NCI-H69 (cell line): ENCODE measurements at regions not wholly inside any gene's neighbourhood (a gene's known extent, or its start where the extent isn't known, plus 50 kb on each side); places are given as distances from the start of the nearest gene placed in this dataset.
"Not testable (repeated sequence)": the region's sequence is repeated elsewhere in the genome, so short reads cannot be mapped to it uniquely, and the experiment has no call there.

ENCODE experiments used
- DNase-seq: peaks from one replicate; lab custom pipeline; 2025; lab: John Stamatoyannopoulos, UW

DNA sequence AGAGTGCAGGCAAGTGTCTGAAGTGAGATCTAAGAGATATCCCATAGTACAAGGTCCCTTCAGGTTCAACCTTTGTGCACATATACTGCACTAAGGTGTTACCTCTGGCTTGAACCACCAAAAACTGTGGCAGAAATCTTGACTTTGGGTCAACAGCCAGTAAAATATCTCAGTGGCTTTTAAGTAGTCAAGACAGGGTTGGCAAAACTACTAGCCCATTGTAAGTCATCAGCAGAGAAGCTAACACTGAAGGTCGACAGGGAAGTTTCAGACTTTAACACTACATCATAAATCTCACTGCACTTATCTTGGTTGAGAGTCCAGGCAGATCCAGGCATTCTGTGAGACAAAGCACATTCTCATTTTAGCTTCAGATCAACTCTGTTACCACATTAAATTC, 1684.7 kb downstream of the HACE1 start:
- no peak for DNase-seq

DNA sequence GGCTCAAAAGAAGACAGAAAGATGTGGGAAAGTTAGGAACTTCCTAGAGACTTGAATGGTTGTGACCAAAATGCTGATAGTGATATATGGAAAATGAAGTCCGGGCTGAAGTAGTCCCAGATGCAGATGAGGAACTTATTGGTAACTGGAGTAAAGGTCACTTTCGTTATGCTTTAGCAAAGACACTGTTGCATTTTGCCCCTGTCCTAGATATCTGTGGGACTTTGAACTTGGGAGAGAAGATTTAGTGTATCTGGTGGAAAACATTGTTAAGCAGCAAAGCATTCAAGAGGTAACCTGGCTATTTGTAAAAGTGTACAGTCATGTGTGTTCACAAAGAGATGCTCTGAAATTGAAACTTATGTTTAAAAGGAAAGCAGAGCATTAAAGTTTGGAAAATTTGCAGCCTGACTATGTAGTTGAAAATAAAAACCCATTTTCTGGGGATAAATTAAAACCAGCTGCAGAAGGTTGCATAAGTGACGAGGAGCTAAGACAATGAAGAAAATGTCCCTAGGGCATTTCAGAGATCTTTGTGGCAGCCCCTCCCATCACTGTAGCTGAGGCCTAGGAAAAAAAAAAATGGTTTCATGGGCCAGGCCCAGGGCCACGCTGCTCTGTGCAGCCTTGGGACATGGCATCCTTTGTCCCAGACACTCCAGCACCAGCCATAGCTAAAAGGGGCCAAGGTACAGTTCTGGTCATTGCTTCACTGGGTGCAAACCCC, 1692.2 kb downstream of the HACE1 start:
- DNase-seq, result no peak

DNA sequence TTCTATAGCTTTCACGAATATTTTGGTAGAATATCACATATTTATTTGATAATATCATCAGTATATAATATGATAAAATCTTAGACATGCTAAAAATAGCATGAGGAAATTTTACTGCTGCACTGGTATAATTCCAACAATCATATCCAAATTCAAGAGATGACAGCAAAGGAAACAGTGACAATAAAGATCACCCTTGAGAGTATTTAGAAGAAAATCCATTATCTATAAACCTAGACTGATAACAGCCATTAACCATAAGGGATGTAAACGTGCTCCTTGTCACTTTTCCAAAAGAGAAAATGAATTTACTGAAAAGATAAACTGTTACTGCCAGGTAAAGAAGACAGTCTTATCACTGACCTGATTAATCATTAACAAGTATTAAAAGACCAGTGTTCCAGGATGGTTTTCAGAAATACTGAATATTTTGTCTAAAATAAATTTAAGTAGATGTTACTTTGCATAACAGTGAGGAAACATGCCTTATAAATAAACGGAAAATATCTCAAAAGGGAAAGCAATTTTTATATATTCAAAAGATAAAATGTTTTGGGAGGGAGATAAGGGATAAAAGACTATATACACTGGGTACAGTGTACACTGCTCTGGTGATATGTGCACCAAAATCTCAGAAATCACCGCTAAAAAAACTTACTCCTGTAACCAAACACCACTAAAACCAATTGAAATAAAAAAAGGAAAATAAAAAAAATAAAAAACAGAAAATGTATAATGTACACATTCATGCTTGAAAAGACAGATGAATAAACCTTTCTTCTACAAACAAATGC, 1704.7 kb downstream of the HACE1 start:
- DNase-seq, result no peak

DNA sequence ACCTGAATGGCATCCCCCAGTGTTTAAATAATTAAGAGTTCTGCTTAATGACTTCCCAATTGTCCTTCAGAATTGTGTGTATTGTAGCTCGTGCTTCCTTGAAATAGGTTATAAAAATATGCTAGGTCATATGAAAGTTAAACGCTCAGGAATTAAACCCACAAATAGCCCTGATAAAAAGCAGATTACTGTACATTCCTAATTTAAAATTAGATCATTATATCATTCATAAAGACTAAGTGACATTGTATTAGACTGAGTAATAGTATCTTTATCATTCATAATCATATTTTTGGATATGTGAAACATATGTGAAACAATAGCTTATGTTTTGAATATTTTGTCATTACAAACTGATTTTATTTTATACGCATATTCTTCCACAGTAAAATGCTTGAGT, 1706.7 kb downstream of the HACE1 start:
- no peak for DNase-seq

DNA sequence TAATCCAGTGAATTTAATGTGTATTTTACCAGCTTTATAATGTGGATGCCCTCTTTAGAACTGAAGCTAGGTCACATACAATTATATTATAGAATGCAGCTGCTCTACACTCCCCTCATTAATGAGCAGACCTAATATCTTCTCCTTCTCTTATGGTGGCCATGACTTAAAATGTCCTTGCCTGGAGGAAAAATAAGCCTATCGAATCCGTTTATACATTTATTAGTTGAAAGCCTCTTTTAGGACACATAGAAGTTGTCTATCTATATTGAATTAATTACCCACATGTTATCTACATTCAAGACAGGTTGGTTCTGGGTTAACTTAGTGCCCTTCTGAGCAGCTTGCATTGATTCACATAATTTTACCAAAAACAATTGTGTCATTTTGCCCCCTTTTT, 1716.8 kb downstream of the HACE1 start:
- DNase-seq, result no peak

DNA sequence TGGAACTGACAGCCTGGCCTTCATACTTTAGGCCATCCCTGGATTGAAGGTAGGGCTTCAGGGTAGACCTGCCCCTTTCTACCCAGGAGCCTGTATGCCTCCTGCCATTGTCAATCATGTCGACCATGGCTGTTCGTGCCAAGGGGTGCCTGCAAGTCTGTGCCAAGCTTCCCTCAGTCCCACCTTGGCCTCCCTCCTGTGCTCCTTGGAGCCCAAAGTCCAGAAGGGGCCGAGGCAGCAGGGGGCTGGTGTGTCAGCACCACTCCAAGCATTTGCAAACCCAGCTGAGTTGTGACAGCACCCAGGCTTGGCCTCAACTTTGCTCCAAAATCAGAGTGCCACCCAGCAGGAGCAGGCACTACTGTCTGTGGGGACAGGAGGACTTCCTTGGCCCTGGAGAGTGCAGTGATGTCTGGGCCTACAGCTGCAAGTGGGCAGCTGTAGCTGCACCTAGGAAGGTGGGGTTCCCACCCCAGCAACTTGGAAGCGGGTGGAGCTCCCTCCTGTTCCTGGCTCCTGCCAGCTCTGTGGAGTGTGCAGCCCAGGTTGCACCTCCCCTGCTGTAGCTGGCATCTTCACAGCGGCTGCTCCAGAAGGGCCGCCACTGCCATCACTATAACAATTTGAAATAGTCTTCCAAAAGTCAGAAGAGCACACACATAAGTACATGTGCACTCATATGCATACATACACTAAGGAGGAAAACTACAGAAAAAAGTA, 1719.3 kb downstream of the HACE1 start:
- no peak for DNase-seq

DNA sequence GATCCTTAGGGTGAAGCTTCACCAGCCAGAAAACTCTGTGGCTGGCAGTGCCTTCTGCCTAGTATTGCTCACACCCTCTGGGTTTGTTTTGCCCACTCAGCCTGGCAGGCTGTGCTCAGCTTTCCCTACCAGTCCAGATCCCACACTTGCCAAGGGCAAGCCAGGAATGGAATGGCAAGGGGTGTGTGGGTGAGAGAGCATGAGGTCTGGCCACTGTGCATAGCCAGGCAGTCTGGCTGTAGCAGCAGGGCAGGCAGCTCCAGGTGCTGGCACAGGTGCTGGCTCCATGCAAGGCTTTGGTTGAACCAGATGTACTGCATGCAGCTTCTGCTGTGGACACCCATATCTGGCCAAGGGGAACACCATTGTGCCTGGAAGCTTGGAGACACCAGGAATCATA, 1720.3 kb downstream of the HACE1 start:
- DNase-seq, result no peak

DNA sequence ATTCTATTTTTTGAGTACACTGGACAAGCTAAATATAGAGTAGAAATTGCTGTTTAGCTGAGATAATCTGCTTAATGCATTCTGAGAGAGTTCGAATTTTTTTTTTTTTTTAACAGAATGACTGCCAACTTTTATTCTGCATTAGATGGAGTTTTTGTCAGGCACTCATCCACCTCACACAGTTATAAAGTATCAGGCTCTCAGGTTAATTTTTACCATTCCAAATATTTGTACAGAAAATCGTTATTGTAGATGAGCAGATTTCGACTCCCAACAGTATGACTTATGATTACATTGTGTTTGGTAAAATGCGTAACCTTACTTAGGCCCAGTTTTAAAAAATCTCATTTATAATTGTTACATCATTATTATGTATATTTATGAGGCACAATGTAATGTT, 1731.0 kb downstream of the GRIK2 start:
- no peak for DNase-seq

DNA sequence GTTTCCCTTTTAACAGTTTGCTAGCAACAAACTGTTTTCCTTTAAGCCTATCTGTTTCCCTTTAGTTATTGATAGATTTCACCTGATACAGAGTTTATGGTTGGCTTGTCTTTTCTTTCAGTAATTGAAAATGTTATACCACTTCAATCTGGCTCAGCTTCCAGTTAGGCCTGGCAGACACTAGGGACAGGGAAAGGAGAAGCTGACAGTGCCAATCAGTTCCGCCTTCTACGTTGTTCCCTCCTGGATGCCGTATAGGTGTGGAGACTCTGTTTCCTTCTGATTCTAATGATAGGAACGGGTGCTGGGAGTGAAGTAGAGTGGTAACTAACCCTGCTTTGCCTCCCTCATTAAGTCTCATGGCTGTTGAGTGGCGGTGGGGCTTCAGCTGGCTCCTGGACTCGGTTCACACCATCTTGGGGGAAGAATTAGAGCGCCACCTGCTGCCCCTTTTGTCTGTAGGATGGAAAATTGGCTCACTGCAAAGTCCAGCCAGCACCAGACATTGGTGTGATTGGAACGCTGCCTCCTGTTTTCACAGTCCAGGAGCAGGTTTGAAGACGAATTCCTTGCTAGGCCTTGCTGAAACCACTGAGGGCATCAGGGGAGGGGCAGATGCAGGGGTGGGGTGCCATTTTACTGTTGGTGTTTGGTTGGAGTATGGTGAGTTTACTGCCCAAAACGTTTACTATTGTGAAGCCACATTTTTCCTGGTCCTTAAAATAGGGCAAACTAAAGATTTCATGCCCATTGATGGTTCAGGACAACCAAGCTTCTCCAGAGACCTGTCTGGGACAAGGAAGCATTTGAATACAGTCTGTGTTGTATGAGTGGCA, 1729.5 kb downstream of the GRIK2 start:
- DNase-seq, result peak; percentile 85

DNA sequence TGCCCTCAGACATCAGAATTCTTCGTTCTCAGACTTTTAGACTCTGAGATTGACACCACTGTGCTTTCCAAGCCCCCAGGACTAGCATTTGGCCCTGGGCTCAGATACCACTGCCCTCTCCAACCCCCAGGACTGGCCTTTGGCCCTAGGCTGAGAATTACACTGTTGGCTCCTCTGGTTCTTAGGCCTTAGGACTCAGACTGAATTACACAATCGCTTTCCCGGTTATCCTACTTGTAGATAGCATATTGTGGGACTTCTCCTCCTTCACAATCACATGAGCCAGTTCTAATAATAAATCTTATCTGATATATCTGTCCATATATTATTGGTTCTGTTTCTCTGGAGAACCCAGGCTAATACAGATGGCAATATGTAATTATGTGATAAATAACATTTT, 1725.5 kb downstream of the GRIK2 start:
- no peak for DNase-seq

DNA sequence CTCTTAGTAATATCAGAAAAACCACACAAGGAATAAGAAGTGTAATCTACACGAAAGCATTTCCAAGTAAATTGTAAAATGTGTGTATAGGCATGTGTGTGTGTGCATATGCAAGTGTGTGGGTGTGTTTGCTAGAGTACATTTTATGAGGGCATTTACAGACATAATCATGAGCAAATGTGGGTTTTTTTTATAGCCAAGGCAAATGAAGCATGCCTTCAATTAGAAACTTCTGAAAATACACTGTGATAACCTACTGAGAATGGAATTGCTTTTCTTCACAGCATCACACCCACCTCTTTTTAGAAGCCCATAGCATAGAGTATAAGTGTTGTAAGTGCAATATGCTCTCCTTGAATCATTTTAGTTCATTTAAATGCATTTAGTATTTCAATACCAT, 1721.1 kb downstream of the GRIK2 start:
- no peak for DNase-seq

DNA sequence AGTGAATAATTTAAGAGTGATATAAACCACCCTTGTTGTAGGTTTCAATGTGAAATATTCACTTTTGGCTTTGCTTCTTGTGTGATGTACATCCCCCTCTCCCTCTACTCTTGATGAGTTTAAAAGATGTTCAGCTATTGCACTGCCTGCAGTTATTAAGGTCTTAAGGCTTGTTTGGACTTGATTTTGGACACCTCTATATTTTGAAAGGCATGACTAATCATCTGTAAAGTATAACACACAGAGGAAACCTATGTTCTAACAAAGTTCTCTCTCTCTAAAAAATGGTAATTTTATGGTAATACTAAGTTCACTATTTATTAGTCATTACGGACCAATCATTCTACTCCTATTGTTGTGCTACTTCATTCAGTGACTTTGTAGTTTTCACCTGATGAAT, 1719.9 kb downstream of the GRIK2 start:
- DNase-seq, result no peak

DNA sequence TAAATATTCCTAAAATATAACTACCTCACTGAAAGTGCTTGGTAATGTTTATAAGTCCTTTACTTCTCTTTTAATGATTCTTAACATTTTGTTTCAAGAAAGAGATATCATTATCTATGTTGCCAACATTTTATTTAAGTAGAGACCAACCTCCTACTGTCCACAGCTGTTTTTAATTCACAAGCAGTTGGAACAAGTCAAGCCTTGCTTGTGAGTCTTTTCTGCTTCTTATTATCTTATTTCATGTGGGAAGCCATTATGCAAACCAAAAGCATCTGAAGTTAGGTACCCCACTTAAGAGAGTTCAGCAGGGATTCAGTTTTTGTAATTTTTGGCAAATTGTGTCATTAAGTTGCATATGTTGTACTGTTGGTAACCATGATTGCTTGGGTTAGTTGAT, 1714.5 kb downstream of the GRIK2 start:
- no peak for DNase-seq

DNA sequence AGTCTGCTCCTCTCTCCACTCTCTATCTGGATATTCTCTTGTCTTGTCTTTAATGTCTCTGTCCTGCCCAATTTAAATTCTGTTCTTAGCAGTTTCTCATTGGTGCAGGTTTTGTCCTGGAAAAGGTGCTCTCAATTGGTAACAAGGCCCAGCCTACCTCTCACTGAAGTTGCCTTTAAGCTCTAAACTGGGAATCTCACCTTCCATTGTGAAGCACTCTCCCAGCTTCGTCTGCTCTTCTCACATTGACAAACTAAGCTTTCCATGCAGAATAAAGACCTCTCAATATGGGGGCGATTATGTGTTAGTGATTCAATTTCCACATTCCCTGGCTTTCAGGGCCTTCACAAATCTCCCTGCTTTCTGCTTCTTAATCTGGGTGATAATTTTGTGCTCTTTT, 1712.2 kb downstream of the GRIK2 start:
- no peak for DNase-seq

DNA sequence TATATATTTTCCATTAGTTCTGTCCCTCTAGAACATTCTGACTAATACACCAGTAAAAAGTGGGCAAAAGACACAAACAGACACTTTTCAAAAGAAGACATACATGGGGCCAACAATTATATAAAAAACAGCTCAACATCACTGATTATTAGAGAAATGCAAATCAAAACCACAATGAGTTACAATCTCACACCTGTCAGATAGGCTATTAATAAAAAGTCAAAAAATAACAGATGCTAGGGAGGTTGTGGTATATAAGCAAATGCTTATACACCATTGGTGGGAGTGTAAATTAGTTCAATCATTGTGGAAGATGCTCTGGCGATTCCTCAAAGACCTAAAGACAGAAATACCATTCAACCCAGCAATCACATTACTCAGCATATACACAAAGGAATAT, 1707.8 kb downstream of the GRIK2 start:
- DNase-seq, result no peak

DNA sequence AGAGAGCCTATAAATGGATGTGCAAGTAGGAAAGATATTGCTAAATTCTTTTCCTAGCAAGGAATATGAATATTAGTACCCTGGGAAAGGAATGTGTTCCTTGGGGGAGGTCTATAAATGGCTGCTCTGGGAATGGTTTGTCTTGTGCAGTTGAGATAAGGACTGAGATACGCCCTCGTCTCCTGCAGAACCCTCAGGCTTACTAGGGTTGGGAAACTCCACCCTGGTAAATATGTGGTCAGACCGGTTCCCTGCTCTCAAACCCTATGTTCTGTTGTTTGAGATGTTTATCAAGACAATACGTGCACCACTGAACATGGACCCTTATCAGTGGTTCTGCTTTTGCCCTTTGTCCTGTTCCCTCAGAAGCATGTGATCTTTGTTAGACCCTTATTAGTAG, 1698.9 kb downstream of the GRIK2 start:
- not testable (repeated sequence) for DNase-seq

DNA sequence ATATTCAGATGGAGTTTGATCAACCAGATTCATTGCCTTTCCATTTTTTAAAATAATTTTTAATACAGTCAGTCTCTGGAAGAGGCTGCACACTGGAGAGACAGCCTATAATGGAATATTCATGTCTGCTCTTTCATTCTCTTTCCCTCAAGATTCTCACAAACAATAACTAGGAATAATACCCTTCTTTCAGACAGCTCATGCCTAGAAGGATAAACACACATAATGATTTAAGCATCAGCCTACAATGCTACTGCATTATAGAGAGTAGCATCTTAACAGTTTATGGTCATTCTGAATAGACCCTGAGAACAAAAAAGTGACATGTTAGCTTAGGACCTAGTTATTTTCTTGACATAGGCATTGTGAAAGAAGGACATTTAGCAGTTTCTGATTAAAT, 1692.3 kb downstream of the GRIK2 start:
- DNase-seq, result no peak

DNA sequence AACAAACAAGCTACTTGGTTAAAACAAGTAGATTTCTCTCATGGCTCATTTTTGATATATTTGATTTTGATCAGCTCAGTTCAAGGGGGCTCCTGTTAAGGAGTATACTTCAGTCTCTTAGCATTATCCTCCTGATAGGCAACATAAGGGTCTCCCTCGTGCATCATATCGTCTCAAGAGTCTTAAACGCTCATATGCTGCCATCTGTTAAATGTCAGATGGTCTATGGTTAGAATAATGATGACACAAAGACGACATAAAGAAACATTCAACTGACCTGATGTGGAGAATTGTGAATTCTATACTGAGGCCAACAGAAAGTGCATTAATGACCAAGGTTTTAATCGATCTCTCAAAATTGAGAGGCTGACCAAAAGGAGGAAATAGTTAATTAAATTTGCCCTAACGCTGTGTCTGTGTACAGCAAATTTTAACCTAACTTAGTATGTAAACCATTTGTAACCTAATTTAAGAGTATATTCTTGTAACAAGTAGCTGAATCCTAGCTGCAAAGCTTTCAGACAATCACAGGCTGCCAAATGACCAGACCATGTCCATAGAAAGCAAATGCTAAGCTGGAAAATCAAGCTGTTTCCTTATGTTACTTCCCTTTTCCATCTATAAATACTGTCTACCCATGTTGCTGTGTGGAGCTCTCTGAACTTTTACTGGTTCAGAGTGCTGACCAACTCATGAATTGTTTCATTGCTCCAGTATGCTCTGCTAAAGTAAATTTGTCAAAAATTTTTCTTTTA, 1688.5 kb downstream of the GRIK2 start:
- peak; percentile 8 for DNase-seq

DNA sequence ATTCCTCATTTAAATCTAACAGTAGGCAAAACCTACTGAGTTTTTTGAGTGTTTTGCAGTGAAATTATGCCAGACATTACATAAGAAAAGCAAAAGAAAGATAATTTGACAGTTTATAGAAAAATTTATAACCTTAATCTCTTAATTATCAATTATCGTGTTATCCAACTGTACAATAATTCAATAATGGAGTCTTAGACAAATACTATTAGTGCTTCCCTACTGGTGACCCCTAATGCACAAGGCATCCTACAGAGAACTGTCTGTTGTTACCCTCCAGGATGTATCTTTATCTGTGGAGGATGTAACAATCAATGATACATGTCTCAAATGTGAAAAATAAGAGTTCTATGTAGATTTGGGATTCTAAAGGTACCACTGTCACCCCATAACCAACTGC, 1687.6 kb downstream of the GRIK2 start:
- DNase-seq, result no peak

DNA sequence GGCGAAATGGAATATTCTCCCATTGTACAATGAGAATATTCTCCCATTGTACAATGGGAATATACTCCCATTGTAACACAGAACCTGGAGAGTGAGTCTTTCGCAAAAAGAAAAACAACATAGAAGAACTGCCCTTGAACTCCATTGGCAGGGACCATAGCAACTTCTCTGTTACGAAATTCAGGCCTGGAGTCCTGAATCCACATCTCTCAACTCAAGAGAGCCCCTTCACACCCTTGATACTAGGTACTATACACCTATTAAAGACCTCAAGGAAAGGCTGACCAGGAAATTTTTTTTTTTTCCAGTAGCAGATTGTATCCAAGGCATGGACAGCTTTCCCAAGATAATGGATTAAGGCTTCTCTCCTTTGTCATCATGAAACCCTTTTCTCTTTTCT, 1687.0 kb downstream of the GRIK2 start:
- no peak for DNase-seq

DNA sequence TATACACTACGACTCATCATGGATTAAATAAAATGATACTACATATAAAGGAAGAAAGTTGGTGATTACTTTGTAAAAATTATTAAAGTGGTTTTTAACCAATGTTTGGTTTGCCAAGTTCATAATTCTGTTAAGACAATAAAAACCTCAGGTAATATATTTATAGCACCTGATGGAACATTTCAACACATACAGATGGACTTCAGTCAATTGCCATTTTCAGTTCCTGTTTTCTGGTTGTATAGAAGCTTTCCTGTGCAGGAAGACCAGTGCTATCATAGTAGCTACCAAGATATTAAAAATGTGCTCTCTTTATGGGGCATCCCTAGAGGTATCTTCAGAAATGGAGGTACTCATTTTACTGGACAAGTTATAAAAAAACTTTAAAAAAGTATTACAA, 1686.4 kb downstream of the GRIK2 start:
- DNase-seq, result no peak
